Endothelial cell of umbilical vein (primary cell): ENCODE measurements at regions not wholly inside any gene's neighbourhood (a gene's known extent, or its start where the extent isn't known, plus 50 kb on each side); places are given as distances from the start of the nearest gene placed in this dataset.

Experiments
- BruUV-seq: library from RNA; stranded (reverse); fragments of 400-500 nt; replicated peaks from 2 replicates; lab custom pipeline; 2021; lab: Mats Ljungman, UMichigan
- CTCF ChIA-PET: fragments of 300-600, 350-600 bp; sonication (Branson Sonifier 250); formaldehyde crosslinking; loops from one replicate; lab custom pipeline; 2021; ENCODE audit warnings: antibody characterized with exemption, inconsistent platforms; lab: Charles Lee
- POLR2A ChIA-PET: fragments of 300-600, 350-600 bp; sonication (Branson Sonifier 250); formaldehyde crosslinking; loops from one replicate; lab custom pipeline; 2021; ENCODE audit warnings: antibody characterized with exemption, inconsistent platforms; lab: Charles Lee
- DNase-seq: peaks from one replicate; pipeline ENCODE4 v3.0.0-alpha.2; 2011; ENCODE audit warnings: low read depth, low spot score
- FAIRE-seq: peaks from 2 replicates; lab custom pipeline; 2011; peaks lifted over from hg19 to GRCh38; lab: Jason Lieb, UNC
- H2AFZ ChIP-seq: 2 replicates; pipeline ENCODE4 v1.6.0; 2012; ENCODE audit warnings: low read depth, low read length, control low read depth, inconsistent platforms
- H3K27ac ChIP-seq: 2 replicates; pipeline ENCODE4 v1.5.1; 2011; ENCODE audit warnings: low read depth, mild to moderate bottlenecking, control low read depth, low read length, moderate library complexity; ENCODE audit not compliant: insufficient read depth
- H3K27me3 ChIP-seq, 2 experiments: 2 replicates each; pipeline versions ENCODE4 v1.6.0 to v1.6.1; 2011; ENCODE audit warnings: low read length in 2 of 2, mixed read lengths in 1 of 2; ENCODE audit not compliant: control insufficient read depth in 2 of 2, insufficient read depth in 2 of 2
- H3K36me3 ChIP-seq, 2 experiments: 2 replicates in 1 of 2; 3 replicates in 1 of 2; pipeline ENCODE4 v1.5.1; 2011; ENCODE audit warnings: low read length in 2 of 2, mild to moderate bottlenecking in 1 of 2, moderate library complexity in 1 of 2; ENCODE audit not compliant: control insufficient read depth in 2 of 2, insufficient read depth in 2 of 2; ENCODE audit errors: extremely low read depth in 1 of 2
- H3K4me1 ChIP-seq: 3 replicates; pipeline ENCODE4 v1.5.1; 2011; ENCODE audit warnings: mild to moderate bottlenecking, low read length; ENCODE audit not compliant: control insufficient read depth, insufficient read depth; ENCODE audit errors: extremely low read depth
- H3K4me2 ChIP-seq: 2 replicates; pipeline ENCODE4 v1.6.1; 2011; ENCODE audit warnings: low read length, control low read depth, mixed read lengths; ENCODE audit not compliant: insufficient read depth
- H3K4me3 ChIP-seq, 3 experiments: fragments of 200-600 bp in 1 of 3; sonication (generic), shearing (Covaris generic) in 1 of 3; replicated peaks in 1 of 3; 2 replicates each; pipeline ENCODE4 v1.5.1; 2011 to 2016; ENCODE audit warnings: control low read depth in 3 of 3, low read length in 3 of 3, mild to moderate bottlenecking in 2 of 3, inconsistent platforms in 1 of 3, low read depth in 1 of 3, moderate library complexity in 1 of 3; ENCODE audit not compliant: insufficient read depth in 1 of 3
- H3K79me2 ChIP-seq: 2 replicates; pipeline ENCODE4 v1.6.0; 2012; ENCODE audit warnings: low read length, inconsistent platforms; ENCODE audit not compliant: control insufficient read depth, insufficient read depth
- H3K9ac ChIP-seq: replicated peaks from 2 replicates; pipeline ENCODE3; 2011; ENCODE audit warnings: low read length, control low read depth; ENCODE audit not compliant: insufficient read depth; ENCODE audit errors: extremely low read depth
- H3K9me1 ChIP-seq: replicated peaks from 3 replicates; pipeline ENCODE4 v1.6.0; 2011; ENCODE audit warnings: mild to moderate bottlenecking, low read length; ENCODE audit not compliant: control insufficient read depth, insufficient read depth; ENCODE audit errors: extremely low read depth
- H3K9me3 ChIP-seq: replicated peaks from 2 replicates; pipeline ENCODE4 v1.5.1; 2012; ENCODE audit warnings: low read length, inconsistent platforms; ENCODE audit not compliant: control insufficient read depth, insufficient read depth
- H4K20me1 ChIP-seq: replicated peaks from 2 replicates; pipeline ENCODE3; 2011; ENCODE audit warnings: mild to moderate bottlenecking, low read length; ENCODE audit not compliant: control insufficient read depth, insufficient read depth; ENCODE audit errors: extremely low read depth
- EZH2 ChIP-seq: IDR thresholded peaks from 2 replicates; pipeline ENCODE4 v1.6.1; 2012; ENCODE audit warnings: borderline replicate concordance, low read depth, mild to moderate bottlenecking, moderate library complexity, low read length, inconsistent platforms; ENCODE audit not compliant: severe bottlenecking
- FOS ChIP-seq: IDR thresholded peaks from 2 replicates; pipeline ENCODE4 v1.6.1; 2011; ENCODE audit warnings: mild to moderate bottlenecking, low read length, moderate library complexity, borderline replicate concordance; ENCODE audit not compliant: insufficient read depth
- GATA2 ChIP-seq: IDR thresholded peaks from 2 replicates; pipeline ENCODE4 v1.7.0; 2011; ENCODE audit warnings: low read depth, mild to moderate bottlenecking, moderate library complexity, mixed read lengths, low read length; ENCODE audit not compliant: insufficient read length, insufficient read depth
- JUN ChIP-seq: IDR thresholded peaks from 2 replicates; pipeline ENCODE4 v1.6.1; 2011; ENCODE audit warnings: borderline replicate concordance, low read depth; ENCODE audit not compliant: insufficient read length, insufficient read depth
- MYC ChIP-seq: IDR thresholded peaks from one replicate; pipeline ENCODE4 v1.6.1; 2011; ENCODE audit warnings: mild to moderate bottlenecking, low read depth, low read length
- POLR2A ChIP-seq: IDR thresholded peaks from 2 replicates; pipeline ENCODE4 v1.6.1; 2012; ENCODE audit warnings: low read depth, mild to moderate bottlenecking, control low read depth, low read length
- POLR2AphosphoS5 ChIP-seq: IDR thresholded peaks from 2 replicates; pipeline ENCODE4 v1.6.1; 2012; ENCODE audit warnings: low read depth, mild to moderate bottlenecking, control low read depth, low read length, moderate library complexity; ENCODE audit not compliant: insufficient read depth
- dilution Hi-C: fragments of 300-500 bp; cut with MboI; formaldehyde crosslinking; loops from one replicate; pipeline ENCODE4 v1.15.0; 2019; ENCODE audit warnings: low sequenced_read_pairs; ENCODE audit not compliant: extremely low pct_ligation_motif_present
- intact Hi-C: fragments of 100-400 bp; cut with micrococcal nuclease; formaldehyde crosslinking; loops from one replicate; pipeline ENCODE4 v1.10.0; 2022
- TF ChIP-seq, protein P1 (sequence below): IDR thresholded peaks from 2 replicates; pipeline ENCODE4 v1.6.1; 2011; ENCODE audit not compliant: insufficient read depth, insufficient read length
- TF ChIP-seq, protein P2 (sequence below), 2 donors: IDR thresholded peaks; 1 replicate in 1 of 2; 2 replicates in 1 of 2; pipeline ENCODE4 v1.5.1; 2011; ENCODE audit warnings: low read length in 2 of 2, mild to moderate bottlenecking in 2 of 2, moderate library complexity in 2 of 2, control low read depth in 1 of 2, inconsistent platforms in 1 of 2, low read depth in 1 of 2; ENCODE audit not compliant: insufficient read depth in 1 of 2; ENCODE audit errors: extremely low read depth in 1 of 2

DNA sequence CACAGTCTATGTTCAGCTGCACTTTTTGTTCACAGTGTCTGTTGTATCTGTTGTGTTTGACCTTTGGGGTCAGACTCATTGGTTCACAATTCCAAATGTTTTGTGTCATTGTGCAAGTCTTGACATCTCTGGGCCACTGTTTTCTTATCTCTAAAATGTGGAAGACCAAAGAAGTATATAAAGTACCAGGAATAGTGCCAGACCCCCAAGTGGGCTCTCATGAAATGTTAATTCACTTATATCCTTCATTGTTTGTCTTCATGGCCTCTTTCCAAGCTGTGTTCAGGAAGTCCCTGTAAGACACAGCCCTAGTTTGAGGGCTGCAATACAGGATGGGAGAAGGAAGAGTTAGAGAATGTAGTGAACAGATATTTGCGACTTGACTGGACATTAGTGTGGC, 468.3 kb upstream of the BOD1L1 start:
- H3K27me3 ChIP-seq: no peaks in the 10 kb centered on the region
- no peak overlapping the region for H2AFZ ChIP-seq
- H4K20me1 ChIP-seq: no peaks in the 10 kb centered on the region
- H3K9me1 ChIP-seq: no peaks in the 10 kb centered on the region
- H3K4me1 ChIP-seq: no peaks in the 10 kb centered on the region
- BruUV-seq: no TSS peak
- FAIRE-seq (no peak), DNase-seq (no peak)
- no peak for TF ChIP-seq GATA2
- TF ChIP-seq, protein P1, sequence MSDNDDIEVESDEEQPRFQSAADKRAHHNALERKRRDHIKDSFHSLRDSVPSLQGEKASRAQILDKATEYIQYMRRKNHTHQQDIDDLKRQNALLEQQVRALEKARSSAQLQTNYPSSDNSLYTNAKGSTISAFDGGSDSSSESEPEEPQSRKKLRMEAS: no peak
- TF ChIP-seq MYC: no peak
- no peak for TF ChIP-seq FOS
- no peak for TF ChIP-seq JUN
- no peak for TF ChIP-seq POLR2A
- TF ChIP-seq POLR2AphosphoS5: no peak
- TF ChIP-seq EZH2: no peak
- TF ChIP-seq, protein P2, sequence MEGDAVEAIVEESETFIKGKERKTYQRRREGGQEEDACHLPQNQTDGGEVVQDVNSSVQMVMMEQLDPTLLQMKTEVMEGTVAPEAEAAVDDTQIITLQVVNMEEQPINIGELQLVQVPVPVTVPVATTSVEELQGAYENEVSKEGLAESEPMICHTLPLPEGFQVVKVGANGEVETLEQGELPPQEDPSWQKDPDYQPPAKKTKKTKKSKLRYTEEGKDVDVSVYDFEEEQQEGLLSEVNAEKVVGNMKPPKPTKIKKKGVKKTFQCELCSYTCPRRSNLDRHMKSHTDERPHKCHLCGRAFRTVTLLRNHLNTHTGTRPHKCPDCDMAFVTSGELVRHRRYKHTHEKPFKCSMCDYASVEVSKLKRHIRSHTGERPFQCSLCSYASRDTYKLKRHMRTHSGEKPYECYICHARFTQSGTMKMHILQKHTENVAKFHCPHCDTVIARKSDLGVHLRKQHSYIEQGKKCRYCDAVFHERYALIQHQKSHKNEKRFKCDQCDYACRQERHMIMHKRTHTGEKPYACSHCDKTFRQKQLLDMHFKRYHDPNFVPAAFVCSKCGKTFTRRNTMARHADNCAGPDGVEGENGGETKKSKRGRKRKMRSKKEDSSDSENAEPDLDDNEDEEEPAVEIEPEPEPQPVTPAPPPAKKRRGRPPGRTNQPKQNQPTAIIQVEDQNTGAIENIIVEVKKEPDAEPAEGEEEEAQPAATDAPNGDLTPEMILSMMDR (IDR thresholded peaks at IDR 0.05; ENCODE audit: extremely low read depth in 1 of 2, insufficient read depth in 1 of 2, low read depth in 1 of 2, low read length in 2 of 2): no peak
- H3K4me3 ChIP-seq: no peak overlapping the region
- dilution Hi-C loops: no loop called here
- POLR2A ChIA-PET: no interaction called here
- no peaks in the 10 kb centered on the region for H3K79me2 ChIP-seq
- H3K9ac ChIP-seq: no peak overlapping the region
- intact Hi-C loops: no loop called here
- no peak overlapping the region for H3K27ac ChIP-seq
- no peaks in the 10 kb centered on the region for H3K36me3 ChIP-seq
- CTCF ChIA-PET: no interaction called here
- no peak overlapping the region for H3K4me2 ChIP-seq
- no peaks in the 10 kb centered on the region for H3K9me3 ChIP-seq
